GM23338 (cell line): ENCODE measurements at regions not wholly inside any gene's neighbourhood (a gene's known extent, or its start where the extent isn't known, plus 50 kb on each side); places are given as distances from the start of the nearest gene placed in this dataset.

Experiments
- ATAC-seq: fragments of 200-7000 bp; cut with Tn5 transposase; 3 replicates; pipeline ENCODE4 v1.9.1; 2020
- DNase-seq: peaks from one replicate; pipeline ENCODE4 v3.0.0-alpha.2; 2015; ENCODE audit warnings: low spot score
- H2AFZ ChIP-seq: fragments of 200-600 bp; sonication (generic); 2 replicates; pipeline ENCODE4 v1.8.0; 2016; ENCODE audit warnings: antibody characterized with exemption, mild to moderate bottlenecking, moderate library complexity
- H3F3A ChIP-seq: fragments of 200-600 bp; sonication (generic); replicated peaks from 2 replicates; pipeline ENCODE4 v1.8.0; 2017; ENCODE audit warnings: antibody characterized with exemption, mixed run types, low read depth
- H3K27ac ChIP-seq: fragments of 200-600 bp; sonication (generic); 2 replicates; pipeline ENCODE4 v1.6.1; 2016; ENCODE audit warnings: low read depth
- H3K27me3 ChIP-seq: fragments of 200-600 bp; sonication (generic); 2 replicates; pipeline ENCODE4 v1.8.0; 2016; ENCODE audit warnings: mild to moderate bottlenecking, mixed run types, moderate library complexity; ENCODE audit not compliant: insufficient read depth
- H3K36me3 ChIP-seq: fragments of 200-600 bp; sonication (generic); 2 replicates; pipeline ENCODE4 v1.8.0; 2016; ENCODE audit warnings: mild to moderate bottlenecking; ENCODE audit not compliant: insufficient read depth
- H3K4me1 ChIP-seq: fragments of 200-600 bp; sonication (generic); 2 replicates; pipeline ENCODE4 v1.8.0; 2016; ENCODE audit warnings: mild to moderate bottlenecking, moderate library complexity; ENCODE audit not compliant: insufficient read depth
- H3K4me2 ChIP-seq: fragments of 200-600 bp; sonication (generic); 2 replicates; pipeline ENCODE4 v1.7.1; 2017; ENCODE audit warnings: mixed run types
- H3K4me3 ChIP-seq: fragments of 200-600 bp; sonication (generic); 2 replicates; pipeline ENCODE4 v1.6.1; 2016; ENCODE audit warnings: mixed run types
- H3K79me2 ChIP-seq: fragments of 200-600 bp; sonication (generic); replicated peaks from 2 replicates; pipeline ENCODE4 v1.8.0; 2017; ENCODE audit warnings: mild to moderate bottlenecking; ENCODE audit not compliant: insufficient read depth
- H3K9me2 ChIP-seq: fragments of 200-600 bp; sonication (generic); 2 replicates; pipeline ENCODE4 v1.8.0; 2017; ENCODE audit not compliant: insufficient read depth
- H4K20me1 ChIP-seq: fragments of 200-600 bp; sonication (generic); replicated peaks from 2 replicates; pipeline ENCODE4 v1.8.0; 2017; ENCODE audit warnings: mild to moderate bottlenecking; ENCODE audit not compliant: insufficient read depth
- H3K27ac Mint-ChIP-seq: 2 replicates; pipeline ENCODE4 v1.8.0; 2020; ENCODE audit warnings: inconsistent platforms, mild to moderate bottlenecking, moderate library complexity, mixed read lengths
- H3K27me3 Mint-ChIP-seq: 3 replicates; pipeline ENCODE4 v1.8.0; 2022; ENCODE audit warnings: low read depth, mild to moderate bottlenecking, moderate library complexity, mixed read lengths, inconsistent platforms; ENCODE audit not compliant: insufficient read depth, poor library complexity
- H3K36me3 Mint-ChIP-seq: 3 replicates; pipeline ENCODE4 v1.8.0; 2021; ENCODE audit warnings: low read depth, mild to moderate bottlenecking, inconsistent platforms, moderate library complexity, mixed read lengths
- H3K4me1 Mint-ChIP-seq: 3 replicates; pipeline ENCODE4 v1.8.0; 2020; ENCODE audit warnings: mild to moderate bottlenecking, inconsistent platforms, mixed read lengths
- H3K4me3 Mint-ChIP-seq: 3 replicates; pipeline ENCODE4 v1.8.0; 2021; ENCODE audit warnings: moderate library complexity, mild to moderate bottlenecking, inconsistent platforms, mixed read lengths
- H3K9me3 Mint-ChIP-seq: 3 replicates; pipeline ENCODE4 v1.8.0; 2020; ENCODE audit warnings: moderate library complexity, mild to moderate bottlenecking, inconsistent platforms, mixed read lengths
- EZH2phosphoT487 ChIP-seq: fragments of 200-600 bp; sonication (generic); IDR thresholded peaks from one replicate; pipeline ENCODE4 v1.8.1; 2018; ENCODE audit warnings: antibody characterized with exemption; ENCODE audit not compliant: unreplicated experiment
- JUNB ChIP-seq: IDR thresholded peaks from one replicate; pipeline ENCODE4 v1.6.1; 2016; ENCODE audit warnings: antibody characterized with exemption; ENCODE audit not compliant: unreplicated experiment
- NANOG ChIP-seq: IDR thresholded peaks from 2 replicates; pipeline ENCODE4 v1.6.1; 2016; ENCODE audit warnings: antibody characterized with exemption, borderline replicate concordance
- POLR2AphosphoS5 ChIP-seq: IDR thresholded peaks from 2 replicates; pipeline ENCODE4 v1.6.1; 2016; ENCODE audit warnings: antibody characterized with exemption, low read depth
- STAT1 ChIP-seq: IDR thresholded peaks from one replicate; pipeline ENCODE4 v1.6.1; 2016; ENCODE audit warnings: antibody characterized with exemption; ENCODE audit not compliant: unreplicated experiment
- ZNF114 ChIP-seq: fragments of 250-450 bp; sonication (Bioruptor Pico); IDR thresholded peaks from 2 replicates; pipeline ENCODE4 v1.5.0; 2020; ENCODE audit warnings: mild to moderate bottlenecking, moderate library complexity
- ZNF331 ChIP-seq: fragments of 250-450 bp; sonication (Bioruptor Pico); IDR thresholded peaks from 2 replicates; pipeline ENCODE4 v1.5.0; 2020; ENCODE audit warnings: low read depth, mild to moderate bottlenecking, moderate library complexity
- TF ChIP-seq, protein P1 (sequence below): IDR thresholded peaks from 2 replicates; pipeline ENCODE4 v1.6.1; 2016; ENCODE audit warnings: antibody characterized with exemption
- TF ChIP-seq, protein P2 (sequence below): fragments of 250-450 bp; sonication (Bioruptor Pico); IDR thresholded peaks from 2 replicates; pipeline ENCODE4 v1.5.0; 2020; ENCODE audit warnings: mild to moderate bottlenecking, moderate library complexity
- TF ChIP-seq, protein P3 (sequence below): IDR thresholded peaks from one replicate; pipeline ENCODE4 v1.6.1; 2018; ENCODE audit warnings: antibody characterized with exemption; ENCODE audit not compliant: unreplicated experiment

DNA sequence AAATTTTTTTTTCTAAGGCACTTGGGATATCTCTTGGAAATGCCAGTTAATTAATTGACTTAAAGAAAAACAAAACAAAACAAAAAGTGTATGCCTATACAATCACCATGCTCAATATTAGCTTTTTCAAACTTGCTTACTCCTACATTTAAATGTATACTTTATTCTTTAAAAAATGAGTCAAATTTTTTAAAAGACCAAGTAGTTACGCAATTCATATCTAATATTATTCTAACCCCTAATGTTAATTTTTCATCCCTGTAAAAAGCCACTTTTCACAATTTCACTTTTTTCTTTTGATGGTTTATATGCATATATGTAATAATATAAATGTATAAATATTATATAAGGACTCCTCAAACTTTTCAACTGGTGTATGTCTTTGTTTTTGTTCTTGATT is 211.2 kb downstream of the PRDM9 start (continued):
- TF ChIP-seq EZH2phosphoT487 (no peak), NANOG (no peak), ZNF331 (CRISPR knock-in tag) (no peak)
- TF ChIP-seq, protein P1, sequence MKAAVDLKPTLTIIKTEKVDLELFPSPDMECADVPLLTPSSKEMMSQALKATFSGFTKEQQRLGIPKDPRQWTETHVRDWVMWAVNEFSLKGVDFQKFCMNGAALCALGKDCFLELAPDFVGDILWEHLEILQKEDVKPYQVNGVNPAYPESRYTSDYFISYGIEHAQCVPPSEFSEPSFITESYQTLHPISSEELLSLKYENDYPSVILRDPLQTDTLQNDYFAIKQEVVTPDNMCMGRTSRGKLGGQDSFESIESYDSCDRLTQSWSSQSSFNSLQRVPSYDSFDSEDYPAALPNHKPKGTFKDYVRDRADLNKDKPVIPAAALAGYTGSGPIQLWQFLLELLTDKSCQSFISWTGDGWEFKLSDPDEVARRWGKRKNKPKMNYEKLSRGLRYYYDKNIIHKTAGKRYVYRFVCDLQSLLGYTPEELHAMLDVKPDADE: no peak

DNA sequence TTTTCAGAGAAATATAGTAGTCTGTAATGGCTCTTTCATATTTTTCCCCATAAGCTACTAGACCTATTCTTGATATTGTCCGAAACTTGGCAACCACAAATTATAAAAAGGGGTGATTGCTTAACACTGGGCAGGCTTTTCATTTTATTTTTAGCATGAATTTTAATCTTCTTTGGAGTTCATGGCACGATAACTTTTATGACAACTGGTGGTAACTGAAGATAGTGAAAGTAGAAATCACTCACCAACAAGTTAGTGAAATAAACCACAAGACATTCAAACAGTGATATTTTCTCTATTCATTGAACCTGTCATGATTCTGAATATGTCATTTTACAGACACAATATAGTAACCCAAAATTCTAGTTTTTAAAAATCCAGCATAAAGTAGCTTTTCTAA is 213.9 kb downstream of the PRDM9 start:
- H3K36me3 Mint-ChIP-seq: no peaks in the 10 kb centered on the region
- no peaks in the 10 kb centered on the region for H3K36me3 ChIP-seq

More for the DNA sequence above, 213.9 kb downstream of the PRDM9 start:
- H3K27me3 ChIP-seq: no peaks in the 10 kb centered on the region
- no peaks in the 10 kb centered on the region for H3K27me3 Mint-ChIP-seq
- no peaks in the 10 kb centered on the region for H3F3A ChIP-seq
- no peak overlapping the region for H3K4me3 Mint-ChIP-seq
- H3K9me3 Mint-ChIP-seq: no peaks in the 10 kb centered on the region
- H3K27ac ChIP-seq: no peak overlapping the region
- peaks cover 3% of the 10 kb centered on the region; the same call in 1 of the 3 replicates for H3K4me1 Mint-ChIP-seq
- H3K4me1 ChIP-seq: peaks cover 3% of the 10 kb centered on the region; the same call in 1 of the 2 replicates
- no peaks in the 10 kb centered on the region for H3K9me2 ChIP-seq
- DNase-seq (no peak), ATAC-seq (no peak)
- no peaks in the 10 kb centered on the region for H3K79me2 ChIP-seq
- H3K4me3 ChIP-seq: no peak overlapping the region
- H2AFZ ChIP-seq: no peak overlapping the region
- H3K4me2 ChIP-seq: no peak overlapping the region
- TF ChIP-seq STAT1 (no peak), ZNF114 (CRISPR knock-in tag) (no peak), POLR2AphosphoS5 (no peak), JUNB (no peak), EZH2phosphoT487 (no peak), ZNF331 (CRISPR knock-in tag) (no peak)
- TF ChIP-seq, protein P2, sequence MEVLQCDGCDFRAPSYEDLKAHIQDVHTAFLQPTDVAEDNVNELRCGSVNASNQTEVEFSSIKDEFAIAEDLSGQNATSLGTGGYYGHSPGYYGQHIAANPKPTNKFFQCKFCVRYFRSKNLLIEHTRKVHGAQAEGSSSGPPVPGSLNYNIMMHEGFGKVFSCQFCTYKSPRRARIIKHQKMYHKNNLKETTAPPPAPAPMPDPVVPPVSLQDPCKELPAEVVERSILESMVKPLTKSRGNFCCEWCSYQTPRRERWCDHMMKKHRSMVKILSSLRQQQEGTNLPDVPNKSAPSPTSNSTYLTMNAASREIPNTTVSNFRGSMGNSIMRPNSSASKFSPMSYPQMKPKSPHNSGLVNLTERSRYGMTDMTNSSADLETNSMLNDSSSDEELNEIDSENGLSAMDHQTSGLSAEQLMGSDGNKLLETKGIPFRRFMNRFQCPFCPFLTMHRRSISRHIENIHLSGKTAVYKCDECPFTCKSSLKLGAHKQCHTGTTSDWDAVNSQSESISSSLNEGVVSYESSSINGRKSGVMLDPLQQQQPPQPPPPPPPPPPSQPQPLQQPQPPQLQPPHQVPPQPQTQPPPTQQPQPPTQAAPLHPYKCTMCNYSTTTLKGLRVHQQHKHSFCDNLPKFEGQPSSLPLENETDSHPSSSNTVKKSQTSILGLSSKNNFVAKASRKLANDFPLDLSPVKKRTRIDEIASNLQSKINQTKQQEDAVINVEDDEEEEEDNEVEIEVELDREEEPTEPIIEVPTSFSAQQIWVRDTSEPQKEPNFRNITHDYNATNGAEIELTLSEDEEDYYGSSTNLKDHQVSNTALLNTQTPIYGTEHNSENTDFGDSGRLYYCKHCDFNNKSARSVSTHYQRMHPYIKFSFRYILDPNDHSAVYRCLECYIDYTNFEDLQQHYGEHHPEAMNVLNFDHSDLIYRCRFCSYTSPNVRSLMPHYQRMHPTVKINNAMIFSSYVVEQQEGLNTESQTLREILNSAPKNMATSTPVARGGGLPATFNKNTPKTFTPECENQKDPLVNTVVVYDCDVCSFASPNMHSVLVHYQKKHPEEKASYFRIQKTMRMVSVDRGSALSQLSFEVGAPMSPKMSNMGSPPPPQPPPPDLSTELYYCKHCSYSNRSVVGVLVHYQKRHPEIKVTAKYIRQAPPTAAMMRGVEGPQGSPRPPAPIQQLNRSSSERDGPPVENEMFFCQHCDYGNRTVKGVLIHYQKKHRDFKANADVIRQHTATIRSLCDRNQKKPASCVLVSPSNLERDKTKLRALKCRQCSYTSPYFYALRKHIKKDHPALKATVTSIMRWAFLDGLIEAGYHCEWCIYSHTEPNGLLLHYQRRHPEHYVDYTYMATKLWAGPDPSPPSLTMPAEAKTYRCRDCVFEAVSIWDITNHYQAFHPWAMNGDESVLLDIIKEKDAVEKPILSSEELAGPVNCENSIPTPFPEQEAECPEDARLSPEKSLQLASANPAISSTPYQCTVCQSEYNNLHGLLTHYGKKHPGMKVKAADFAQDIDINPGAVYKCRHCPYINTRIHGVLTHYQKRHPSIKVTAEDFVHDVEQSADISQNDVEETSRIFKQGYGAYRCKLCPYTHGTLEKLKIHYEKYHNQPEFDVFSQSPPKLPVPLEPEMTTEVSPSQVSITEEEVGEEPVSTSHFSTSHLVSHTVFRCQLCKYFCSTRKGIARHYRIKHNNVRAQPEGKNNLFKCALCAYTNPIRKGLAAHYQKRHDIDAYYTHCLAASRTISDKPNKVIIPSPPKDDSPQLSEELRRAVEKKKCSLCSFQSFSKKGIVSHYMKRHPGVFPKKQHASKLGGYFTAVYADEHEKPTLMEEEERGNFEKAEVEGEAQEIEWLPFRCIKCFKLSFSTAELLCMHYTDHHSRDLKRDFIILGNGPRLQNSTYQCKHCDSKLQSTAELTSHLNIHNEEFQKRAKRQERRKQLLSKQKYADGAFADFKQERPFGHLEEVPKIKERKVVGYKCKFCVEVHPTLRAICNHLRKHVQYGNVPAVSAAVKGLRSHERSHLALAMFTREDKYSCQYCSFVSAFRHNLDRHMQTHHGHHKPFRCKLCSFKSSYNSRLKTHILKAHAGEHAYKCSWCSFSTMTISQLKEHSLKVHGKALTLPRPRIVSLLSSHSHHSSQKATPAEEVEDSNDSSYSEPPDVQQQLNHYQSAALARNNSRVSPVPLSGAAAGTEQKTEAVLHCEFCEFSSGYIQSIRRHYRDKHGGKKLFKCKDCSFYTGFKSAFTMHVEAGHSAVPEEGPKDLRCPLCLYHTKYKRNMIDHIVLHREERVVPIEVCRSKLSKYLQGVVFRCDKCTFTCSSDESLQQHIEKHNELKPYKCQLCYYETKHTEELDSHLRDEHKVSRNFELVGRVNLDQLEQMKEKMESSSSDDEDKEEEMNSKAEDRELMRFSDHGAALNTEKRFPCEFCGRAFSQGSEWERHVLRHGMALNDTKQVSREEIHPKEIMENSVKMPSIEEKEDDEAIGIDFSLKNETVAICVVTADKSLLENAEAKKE (CRISPR knock-in tag): no peak
- TF ChIP-seq, protein P1: no peak
- TF ChIP-seq, protein P3, sequence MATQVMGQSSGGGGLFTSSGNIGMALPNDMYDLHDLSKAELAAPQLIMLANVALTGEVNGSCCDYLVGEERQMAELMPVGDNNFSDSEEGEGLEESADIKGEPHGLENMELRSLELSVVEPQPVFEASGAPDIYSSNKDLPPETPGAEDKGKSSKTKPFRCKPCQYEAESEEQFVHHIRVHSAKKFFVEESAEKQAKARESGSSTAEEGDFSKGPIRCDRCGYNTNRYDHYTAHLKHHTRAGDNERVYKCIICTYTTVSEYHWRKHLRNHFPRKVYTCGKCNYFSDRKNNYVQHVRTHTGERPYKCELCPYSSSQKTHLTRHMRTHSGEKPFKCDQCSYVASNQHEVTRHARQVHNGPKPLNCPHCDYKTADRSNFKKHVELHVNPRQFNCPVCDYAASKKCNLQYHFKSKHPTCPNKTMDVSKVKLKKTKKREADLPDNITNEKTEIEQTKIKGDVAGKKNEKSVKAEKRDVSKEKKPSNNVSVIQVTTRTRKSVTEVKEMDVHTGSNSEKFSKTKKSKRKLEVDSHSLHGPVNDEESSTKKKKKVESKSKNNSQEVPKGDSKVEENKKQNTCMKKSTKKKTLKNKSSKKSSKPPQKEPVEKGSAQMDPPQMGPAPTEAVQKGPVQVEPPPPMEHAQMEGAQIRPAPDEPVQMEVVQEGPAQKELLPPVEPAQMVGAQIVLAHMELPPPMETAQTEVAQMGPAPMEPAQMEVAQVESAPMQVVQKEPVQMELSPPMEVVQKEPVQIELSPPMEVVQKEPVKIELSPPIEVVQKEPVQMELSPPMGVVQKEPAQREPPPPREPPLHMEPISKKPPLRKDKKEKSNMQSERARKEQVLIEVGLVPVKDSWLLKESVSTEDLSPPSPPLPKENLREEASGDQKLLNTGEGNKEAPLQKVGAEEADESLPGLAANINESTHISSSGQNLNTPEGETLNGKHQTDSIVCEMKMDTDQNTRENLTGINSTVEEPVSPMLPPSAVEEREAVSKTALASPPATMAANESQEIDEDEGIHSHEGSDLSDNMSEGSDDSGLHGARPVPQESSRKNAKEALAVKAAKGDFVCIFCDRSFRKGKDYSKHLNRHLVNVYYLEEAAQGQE: no peak
- no peak overlapping the region for H3K27ac Mint-ChIP-seq
- no peaks in the 10 kb centered on the region for H4K20me1 ChIP-seq
